Keratinocyte (primary cell): ENCODE measurements at regions not wholly inside any gene's neighbourhood (a gene's known extent, or its start where the extent isn't known, plus 50 kb on each side); places are given as distances from the start of the nearest gene placed in this dataset.

Experiments
- DNase-seq: peaks from one replicate; pipeline ENCODE4 v3.0.0-alpha.2; 2011; ENCODE audit warnings: low read depth, missing footprints, low spot score
- FAIRE-seq: peaks from 2 replicates; lab custom pipeline; 2011; peaks lifted over from hg19 to GRCh38; lab: Jason Lieb, UNC
- H2AFZ ChIP-seq: 2 replicates; pipeline ENCODE4 v1.6.0; 2012; ENCODE audit warnings: low read length, control low read depth, inconsistent platforms; ENCODE audit not compliant: control insufficient read depth
- H3K27ac ChIP-seq: 2 replicates; pipeline ENCODE4 v1.5.1; 2011; ENCODE audit warnings: low read length; ENCODE audit not compliant: control insufficient read depth, insufficient read depth
- H3K27me3 ChIP-seq: 3 replicates; pipeline ENCODE4 v1.6.0; 2011; ENCODE audit warnings: low read length; ENCODE audit not compliant: control insufficient read depth, insufficient read depth; ENCODE audit errors: extremely low read depth
- H3K36me3 ChIP-seq, 2 experiments: 2 replicates in 1 of 2; 3 replicates in 1 of 2; pipeline ENCODE4 v1.5.1; 2011; ENCODE audit warnings: low read length in 2 of 2, mild to moderate bottlenecking in 1 of 2; ENCODE audit not compliant: control insufficient read depth in 2 of 2, insufficient read depth in 2 of 2; ENCODE audit errors: extremely low read depth in 1 of 2
- H3K4me1 ChIP-seq: 3 replicates; pipeline ENCODE4 v1.5.1; 2011; ENCODE audit warnings: low read length; ENCODE audit not compliant: control insufficient read depth, insufficient read depth; ENCODE audit errors: extremely low read depth
- H3K4me2 ChIP-seq: 3 replicates; pipeline ENCODE4 v1.6.0; 2011; ENCODE audit warnings: low read depth, low read length; ENCODE audit not compliant: control insufficient read depth, insufficient read depth; ENCODE audit errors: extremely low read depth
- H3K4me3 ChIP-seq, 3 experiments: fragments of 200-600 bp in 1 of 3; sonication (generic) in 1 of 3; 2 replicates in 2 of 3; 3 replicates in 1 of 3; pipeline ENCODE4 v1.5.1; 2011 to 2016; ENCODE audit warnings: low read length in 3 of 3, mild to moderate bottlenecking in 3 of 3, control low read depth in 2 of 3, inconsistent platforms in 1 of 3, low read depth in 1 of 3, mixed read lengths in 1 of 3, mixed run types in 1 of 3, moderate library complexity in 1 of 3; ENCODE audit not compliant: control insufficient read depth in 2 of 3, insufficient read depth in 2 of 3; ENCODE audit errors: extremely low read depth in 1 of 3
- H3K79me2 ChIP-seq: 2 replicates; pipeline ENCODE4 v1.6.0; 2012; ENCODE audit warnings: low read length; ENCODE audit not compliant: control insufficient read depth, insufficient read depth
- H3K9ac ChIP-seq: 3 replicates; pipeline ENCODE4 v1.6.0; 2011; ENCODE audit warnings: low read length; ENCODE audit not compliant: control insufficient read depth, insufficient read depth; ENCODE audit errors: extremely low read depth
- H3K9me1 ChIP-seq: 3 replicates; pipeline ENCODE4 v1.6.0; 2011; ENCODE audit warnings: low read length; ENCODE audit not compliant: control insufficient read depth, insufficient read depth; ENCODE audit errors: extremely low read depth
- H3K9me3 ChIP-seq: 2 replicates; pipeline ENCODE4 v1.5.1; 2012; ENCODE audit warnings: low read depth, low read length; ENCODE audit not compliant: control insufficient read depth
- H4K20me1 ChIP-seq: 3 replicates; pipeline ENCODE4 v1.6.0; 2011; ENCODE audit warnings: low read length; ENCODE audit not compliant: control insufficient read depth, insufficient read depth; ENCODE audit errors: extremely low read depth
- CTCF ChIP-seq, 3 experiments: IDR thresholded peaks in 1 of 3; conservative IDR thresholded peaks in 1 of 3; optimal IDR thresholded peaks in 1 of 3; 2 replicates in 2 of 3; 3 replicates in 1 of 3; pipeline versions ENCODE3 to v1.5.1; 2011; ENCODE audit warnings: low read length in 3 of 3, mild to moderate bottlenecking in 3 of 3, moderate library complexity in 2 of 3, control low read depth in 1 of 3, inconsistent platforms in 1 of 3; ENCODE audit not compliant: insufficient read depth in 2 of 3; ENCODE audit errors: extremely low read depth in 1 of 3
- EZH2 ChIP-seq: IDR thresholded peaks from one replicate; pipeline ENCODE4 v1.6.1; 2012; ENCODE audit warnings: inconsistent platforms, mild to moderate bottlenecking, low read length, moderate library complexity
- dilution Hi-C: fragments of 300-500 bp; cut with MboI; formaldehyde crosslinking; loops from one replicate; pipeline ENCODE4 v1.7.0; 2020; ENCODE audit warnings: low sequenced_read_pairs; ENCODE audit not compliant: extremely low pct_ligation_motif_present

GRCh38 chr6:169891421-169891820, 140.0 kb downstream of the ERMARD start:
- Histone ChIP-seq H3K27me3 (peaks cover 17% of the 10 kb centered on the region), H3K27ac (no peak overlapping the region), H3K9ac (no peak overlapping the region), H3K4me1 (peaks cover 11% of the 10 kb centered on the region), H3K9me3 (peaks cover 5% of the 10 kb centered on the region), H2AFZ (no peak overlapping the region), H4K20me1 (no peaks in the 10 kb centered on the region), H3K36me3 (no peaks in the 10 kb centered on the region), H3K4me2 (no peak overlapping the region), H3K79me2 (no peaks in the 10 kb centered on the region), H3K9me1 (no peaks in the 10 kb centered on the region), H3K4me3 (no peak overlapping the region)
- no peak for DNase-seq
- TF ChIP-seq CTCF (optimal IDR thresholded peaks at IDR 0.05 in 1 of 3, IDR thresholded peaks at IDR 0.05 in 1 of 3, conservative IDR thresholded peaks at IDR 0.05 in 1 of 3; ENCODE audit: extremely low read depth in 1 of 3, insufficient read depth in 2 of 3, low read length in 3 of 3) (no peak), EZH2 (no peak)
- FAIRE-seq, result no peak
- dilution Hi-C loops, result no loop called here

DNA sequence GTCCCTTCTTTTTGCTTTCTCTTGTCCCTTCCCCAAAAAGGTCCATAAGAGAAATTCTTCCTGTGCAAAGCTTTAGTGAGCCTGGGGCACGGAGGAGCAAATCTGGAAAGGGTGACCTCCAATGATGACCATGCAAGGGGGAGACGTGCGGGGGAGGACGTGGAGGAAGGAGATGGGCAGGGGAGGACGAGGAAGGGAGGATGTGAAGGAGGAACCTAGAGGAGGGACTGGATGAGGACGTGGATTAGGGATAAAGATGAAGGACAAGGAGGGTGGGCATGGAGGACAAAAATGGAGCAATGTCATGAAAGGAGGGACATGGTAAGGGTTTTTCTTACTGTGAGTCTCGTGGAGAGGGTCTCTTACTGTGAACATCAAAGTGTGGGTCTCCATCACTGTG, 139.5 kb downstream of the ERMARD start:
- H2AFZ ChIP-seq, result no peak overlapping the region
- dilution Hi-C loops, result no loop called here
- peaks cover 11% of the 10 kb centered on the region for H3K4me1 ChIP-seq
- H3K27me3 ChIP-seq, result peaks cover 17% of the 10 kb centered on the region
- TF ChIP-seq EZH2 (no peak), CTCF (optimal IDR thresholded peaks at IDR 0.05 in 1 of 3, IDR thresholded peaks at IDR 0.05 in 1 of 3, conservative IDR thresholded peaks at IDR 0.05 in 1 of 3; ENCODE audit: extremely low read depth in 1 of 3, insufficient read depth in 2 of 3, low read length in 3 of 3) (no peak)
- no peak overlapping the region for H3K9ac ChIP-seq
- no peak overlapping the region for H3K27ac ChIP-seq
- H3K79me2 ChIP-seq, result no peaks in the 10 kb centered on the region
- H3K4me2 ChIP-seq, result no peak overlapping the region
- FAIRE-seq, result no peak
- no peak for DNase-seq
- H4K20me1 ChIP-seq, result no peaks in the 10 kb centered on the region
- no peak overlapping the region for H3K4me3 ChIP-seq
- H3K9me3 ChIP-seq, result peaks cover 5% of the 10 kb centered on the region
- no peaks in the 10 kb centered on the region for H3K9me1 ChIP-seq
- no peaks in the 10 kb centered on the region for H3K36me3 ChIP-seq
